HG03064 (cell line): ENCODE measurements at regions not wholly inside any gene's neighbourhood (a gene's known extent, or its start where the extent isn't known, plus 50 kb on each side); places are given as distances from the start of the nearest gene placed in this dataset.

ENCODE experiments used
- ATAC-seq: cut with Tn5 transposase; IDR thresholded peaks from one replicate; pipeline ENCODE4 v1.9.1; 2021; ENCODE audit warnings: low read depth; ENCODE audit not compliant: unreplicated experiment

- no peak for ATAC-seq
Observed at GRCh38 chr15:66927201-66928077, 138.0 kb upstream of the SMAD3 start.

- no peak for ATAC-seq
Observed at GRCh38 chr15:66928101-66928500, 137.3 kb upstream of the SMAD3 start.

DNA sequence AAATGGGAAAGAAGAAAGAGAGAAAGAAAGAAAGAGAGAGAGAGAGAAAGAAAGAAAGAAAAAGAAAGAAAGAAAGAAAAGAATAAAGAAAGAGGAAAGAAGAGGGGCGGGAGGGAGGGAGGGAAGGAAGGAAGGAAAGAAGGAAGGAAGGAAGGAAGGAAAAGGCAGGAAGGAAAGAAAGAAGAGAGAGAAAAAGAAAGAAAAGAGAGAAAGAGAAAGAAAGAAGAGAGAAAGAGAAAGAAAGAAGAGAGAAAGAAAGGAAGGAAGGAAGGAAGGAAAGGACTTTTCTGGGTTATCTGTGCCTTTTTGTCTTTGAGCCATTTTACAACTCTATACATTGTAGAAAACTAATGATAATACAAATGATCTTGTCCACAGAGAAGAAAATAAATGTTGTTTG is 136.6 kb upstream of the SMAD3 start:
- no peak for ATAC-seq

DNA sequence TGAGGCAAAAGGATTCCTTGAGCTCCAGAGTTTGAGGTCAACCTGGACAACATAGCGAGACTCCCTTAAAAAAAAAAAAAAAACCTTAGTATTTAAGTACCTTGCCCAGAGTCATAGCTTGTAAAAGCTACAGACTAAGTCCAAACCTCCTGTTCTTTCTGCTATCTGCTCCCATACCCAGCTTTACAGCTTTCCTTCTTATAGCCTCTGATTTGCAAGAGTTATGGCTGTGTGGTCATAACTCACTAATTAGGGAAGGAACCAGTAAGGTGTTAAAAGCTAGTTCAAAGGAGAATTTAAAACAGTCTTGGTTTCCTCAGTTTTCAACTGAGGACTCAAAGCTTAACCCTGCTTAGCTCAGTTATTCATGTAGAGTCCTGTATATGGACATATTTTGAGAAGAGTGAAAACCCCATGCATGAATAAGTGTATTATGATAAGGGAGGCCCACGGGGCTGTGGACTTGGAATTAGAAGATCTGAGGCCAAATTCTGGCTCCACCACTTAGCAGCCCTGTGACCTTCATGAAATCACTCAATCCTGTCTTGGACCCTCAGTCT is 135.5 kb upstream of the SMAD3 start:
- ATAC-seq = no peak

DNA sequence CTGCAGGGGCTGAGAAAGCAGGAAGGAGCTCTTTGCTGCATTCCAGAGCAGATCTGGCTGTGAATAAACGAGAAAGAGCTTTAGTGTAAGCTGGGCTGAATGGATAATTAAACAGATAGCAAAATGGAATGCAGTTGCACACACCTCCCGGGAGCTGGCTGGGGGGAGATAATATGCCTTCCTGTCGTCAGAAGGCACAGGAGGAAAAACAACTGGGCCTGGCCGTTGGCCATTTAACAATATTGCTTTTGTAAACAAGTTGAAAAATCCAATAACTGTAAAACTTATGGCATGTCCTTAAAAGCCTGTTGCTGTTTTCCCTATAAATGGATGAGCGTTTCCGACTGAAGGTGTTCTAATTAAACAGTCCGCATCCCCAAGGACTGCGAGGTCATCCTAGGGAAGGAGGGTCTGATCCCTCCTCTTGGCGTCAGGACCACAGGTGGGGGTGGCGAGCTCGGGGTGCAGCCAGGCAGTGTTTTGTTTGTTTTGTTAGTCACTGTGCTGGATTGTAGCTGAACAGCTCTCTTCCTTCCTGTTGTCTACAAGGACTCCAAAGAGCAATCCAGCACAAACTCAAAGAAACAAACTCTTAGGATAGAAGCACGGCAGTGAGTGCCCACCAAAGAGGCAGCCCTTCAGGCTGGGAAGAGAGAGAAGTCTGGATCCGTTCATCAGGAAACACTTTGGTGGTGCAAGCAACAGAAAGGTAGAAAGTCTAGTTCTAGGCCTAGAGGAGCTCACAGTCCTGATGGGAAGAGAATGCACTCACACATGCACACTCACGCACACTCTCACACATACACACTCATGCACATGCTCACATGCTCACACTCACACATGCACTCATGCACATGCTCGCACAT is 133.4 kb upstream of the SMAD3 start:
- ATAC-seq = no peak

- no peak for ATAC-seq
Observed at GRCh38 chr15:66932634-66933024, 132.8 kb upstream of the SMAD3 start.

GRCh38 chr15:66933932-66934867 is 131.2 kb upstream of the SMAD3 start:
- ATAC-seq = no peak

DNA sequence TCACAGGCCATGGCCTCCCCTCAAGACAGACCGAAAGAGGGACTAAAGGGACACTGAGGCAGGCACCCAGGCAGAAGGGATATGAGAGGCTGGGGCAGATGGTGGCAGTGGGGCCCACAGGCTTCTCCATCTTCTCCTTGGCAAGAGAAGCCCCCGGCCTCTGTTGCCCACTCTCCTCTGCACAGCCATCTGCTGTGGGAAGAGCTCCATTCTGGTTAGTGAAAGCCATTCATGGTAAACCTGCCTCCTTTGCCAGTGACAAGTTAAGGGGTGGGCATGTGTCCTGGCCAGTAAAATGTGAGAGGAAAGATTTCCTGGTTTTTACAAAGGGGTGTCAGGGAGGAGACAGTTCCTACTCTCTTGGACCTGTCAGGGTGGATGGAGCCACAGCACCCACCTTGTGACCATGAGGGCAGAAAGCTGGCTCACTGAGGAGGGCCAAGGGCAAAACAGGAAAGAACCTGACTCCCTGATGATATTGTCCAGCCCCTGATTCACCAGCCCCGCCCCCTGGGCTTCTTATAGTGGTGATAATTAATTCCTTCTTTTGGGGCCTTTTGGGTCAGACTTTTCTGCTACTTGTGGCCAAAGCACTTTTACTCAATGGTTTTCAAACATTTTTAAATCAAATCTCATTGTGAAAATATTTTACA is 130.4 kb upstream of the SMAD3 start:
- ATAC-seq = no peak

GRCh38 chr15:66935688-66936087 is 129.7 kb upstream of the SMAD3 start:
- ATAC-seq = no peak

- no peak for ATAC-seq
Observed at GRCh38 chr15:66936109-66936860, 129.1 kb upstream of the SMAD3 start.

DNA sequence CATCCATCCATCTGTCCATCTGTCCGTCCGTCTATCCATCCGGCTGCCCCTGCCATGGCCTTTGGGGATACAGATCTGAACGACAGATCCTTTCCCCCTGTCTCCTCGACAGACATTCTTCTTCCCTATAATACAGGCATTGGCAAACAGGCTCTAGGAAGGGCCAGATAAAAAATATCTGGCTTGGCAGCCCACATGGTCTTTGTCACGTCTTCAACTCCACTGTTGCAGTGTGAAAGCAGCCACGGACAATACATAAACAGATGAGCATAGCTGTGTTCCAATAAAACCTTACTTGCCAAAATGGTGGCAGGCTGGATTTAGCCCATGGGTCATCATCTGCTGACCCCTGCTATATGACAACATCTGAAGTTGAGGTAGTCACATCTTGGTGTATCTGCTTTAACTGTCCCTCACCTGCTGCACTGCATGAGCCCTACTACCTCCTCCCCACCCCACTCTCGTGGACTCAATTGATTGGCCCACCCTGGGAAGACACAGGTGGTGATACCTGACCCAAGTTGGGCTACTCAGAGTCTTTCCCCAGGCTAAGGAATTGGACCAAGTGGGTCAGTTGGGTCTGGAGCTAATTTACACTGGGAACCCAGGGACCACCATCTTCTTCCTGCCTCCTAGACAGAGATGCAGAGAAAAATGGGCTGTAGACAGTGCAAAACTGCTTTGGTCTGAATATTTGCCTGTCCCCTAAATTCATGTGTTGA is 128.4 kb upstream of the SMAD3 start:
- ATAC-seq = no peak

DNA sequence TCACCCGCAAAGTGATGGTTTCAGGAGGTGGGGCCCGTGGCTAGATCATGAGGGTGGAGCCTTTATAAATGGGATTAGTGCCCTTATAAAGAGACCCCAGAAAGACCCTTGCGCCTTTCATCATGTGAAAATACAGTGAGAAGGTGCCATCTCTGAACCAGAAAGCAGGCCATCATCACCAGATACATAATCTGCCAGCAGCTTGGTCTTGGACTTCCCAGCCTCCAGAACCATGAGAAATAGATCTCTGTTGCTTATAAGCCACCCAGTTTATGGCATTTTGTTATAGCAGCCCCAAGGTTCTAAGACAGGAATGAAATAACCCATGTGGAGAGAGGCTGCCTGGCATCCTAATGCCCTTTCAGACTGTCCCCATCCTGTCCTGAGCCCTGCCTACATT is 127.8 kb upstream of the SMAD3 start:
- no peak for ATAC-seq

DNA sequence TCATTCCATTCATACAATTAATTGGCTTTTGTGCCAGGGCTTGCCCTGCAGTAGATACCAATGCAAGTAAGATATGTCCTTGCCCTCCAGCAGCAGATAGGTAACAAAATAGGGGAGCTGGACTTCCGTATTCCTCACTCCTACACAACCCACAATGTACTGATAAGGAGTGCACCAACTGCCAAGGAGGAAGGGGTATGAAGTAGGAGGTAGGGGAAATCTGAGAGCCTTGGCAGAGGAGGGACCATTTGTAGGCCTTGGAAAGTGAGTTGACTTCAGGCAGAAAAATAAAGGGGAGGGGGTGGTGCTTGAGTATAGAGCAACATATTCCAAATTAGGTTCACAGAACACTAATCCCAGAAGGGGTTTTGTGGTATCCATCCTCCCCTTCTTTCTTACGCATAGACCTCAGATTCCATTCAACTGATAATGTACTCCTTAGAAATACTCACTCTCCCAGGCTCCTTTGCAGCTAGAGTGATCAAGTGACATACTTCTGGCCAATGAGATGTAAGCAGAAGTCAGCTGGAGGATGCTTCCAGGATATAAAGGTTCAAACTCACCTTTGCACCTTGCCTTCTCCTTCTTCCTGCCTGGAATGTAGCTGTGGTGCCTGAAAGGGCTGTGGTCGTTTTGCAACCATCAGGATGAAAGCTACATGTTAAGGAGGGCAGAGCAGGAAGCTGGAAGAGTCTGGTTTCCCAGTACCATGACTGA is 127.1 kb upstream of the SMAD3 start:
- no peak for ATAC-seq

- ATAC-seq = no peak
Observed at GRCh38 chr15:66939016-66939415, 126.4 kb upstream of the SMAD3 start.

- ATAC-seq = no peak
Observed at GRCh38 chr15:66939451-66940023, 125.9 kb upstream of the SMAD3 start.

DNA sequence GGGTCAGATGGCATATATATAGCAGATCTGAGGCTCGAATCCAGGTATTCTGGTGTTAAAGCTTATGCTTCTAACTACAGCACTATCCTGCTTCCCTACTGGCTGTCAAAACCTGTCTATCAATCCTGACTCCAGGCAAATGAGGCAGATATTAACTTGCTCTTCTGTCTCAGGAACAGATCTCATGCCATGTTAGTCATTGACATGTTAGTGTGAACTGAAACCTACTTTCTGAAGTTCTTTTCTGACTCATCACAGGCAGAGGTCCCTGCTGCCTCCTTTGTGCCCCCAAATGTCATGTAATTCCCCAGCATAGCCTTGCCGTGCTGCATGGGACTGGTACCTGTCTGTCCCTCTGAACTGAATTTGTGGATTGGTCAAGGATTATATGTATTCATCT is 125.0 kb upstream of the SMAD3 start:
- peak; percentile 57 for ATAC-seq

DNA sequence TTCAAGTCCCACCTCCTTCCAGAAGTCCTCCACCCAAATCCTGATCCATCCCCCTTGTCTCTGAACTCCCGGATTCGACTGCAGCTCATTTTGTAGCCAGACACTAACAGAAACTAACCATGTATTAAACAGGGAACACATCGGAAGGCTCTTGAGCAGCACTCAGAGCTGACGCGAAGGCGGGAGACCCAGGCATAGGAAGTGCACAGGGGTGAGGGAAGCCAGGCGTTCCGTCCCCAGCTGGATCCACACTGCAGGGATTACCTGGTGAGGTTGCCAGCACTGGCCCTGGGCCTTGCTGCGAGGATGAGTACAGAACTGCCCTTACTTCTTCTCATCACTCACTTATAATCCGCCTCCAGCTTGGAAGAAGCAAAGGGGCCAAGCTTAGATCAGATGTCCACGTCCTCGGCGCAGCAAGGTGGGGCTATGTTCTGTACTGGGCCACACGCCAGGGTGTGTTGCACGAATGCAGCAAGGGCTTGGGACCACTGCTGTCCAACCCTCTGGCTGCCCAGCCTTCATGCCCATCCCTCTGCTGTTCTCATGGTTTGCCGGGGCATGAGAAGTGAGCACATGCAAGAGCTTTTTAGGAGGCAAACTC is 124.2 kb upstream of the SMAD3 start:
- ATAC-seq = no peak
